IMR-90 (cell line): ENCODE measurements at regions not wholly inside any gene's neighbourhood (a gene's known extent, or its start where the extent isn't known, plus 50 kb on each side); places are given as distances from the start of the nearest gene placed in this dataset.

ENCODE experiments used
- ATAC-seq: fragments of 200-7000 bp; cut with Tn5 transposase; 2 replicates; pipeline ENCODE4 v1.9.1; 2020; ENCODE audit warnings: low read depth, mild to moderate bottlenecking, moderate library complexity
- BruUV-seq: library from RNA; stranded (reverse); fragments of 400-500 nt; replicated peaks from 2 replicates; lab custom pipeline; 2021; lab: Mats Ljungman, UMichigan
- CTCF ChIA-PET: fragments of 300-600 bp; formaldehyde crosslinking; extraction: SDS; loops from one replicate; lab custom pipeline; 2021; ENCODE audit warnings: antibody characterized with exemption; lab: Yijun Ruan, JAX
- POLR2A ChIA-PET: fragments of 300-600 bp; sonication (Branson Sonifier 250); formaldehyde crosslinking; loops from one replicate; lab custom pipeline; 2022; ENCODE audit warnings: antibody characterized with exemption; ENCODE audit not compliant: unreplicated experiment; lab: Charles Lee
- DNase-seq: peaks from one replicate; pipeline ENCODE4 v3.0.0; 2013
- H2AFZ ChIP-seq: replicated peaks from 2 replicates; pipeline ENCODE3; 2013; ENCODE audit warnings: low read length, mild to moderate bottlenecking; ENCODE audit not compliant: poor library complexity
- H2AK5ac ChIP-seq: 2 replicates; pipeline ENCODE4 v1.6.1; 2013; ENCODE audit warnings: low read depth, low read length, inconsistent platforms
- H2AK9ac ChIP-seq: replicated peaks from 2 replicates; pipeline ENCODE3; 2013; ENCODE audit warnings: mild to moderate bottlenecking, low read depth, low read length, moderate library complexity; ENCODE audit not compliant: poor library complexity
- H2BK120ac ChIP-seq: 2 replicates; pipeline ENCODE4 v1.6.1; 2013; ENCODE audit warnings: low read depth, low read length, inconsistent platforms
- H2BK15ac ChIP-seq: 3 replicates; pipeline ENCODE4 v1.6.1; 2013; ENCODE audit warnings: low read depth, low read length, inconsistent platforms
- H2BK20ac ChIP-seq: 2 replicates; pipeline ENCODE4 v1.6.1; 2013; ENCODE audit warnings: low read depth, mild to moderate bottlenecking, inconsistent platforms, low read length, moderate library complexity
- H2BK5ac ChIP-seq: 2 replicates; pipeline ENCODE4 v1.6.1; 2013; ENCODE audit warnings: mild to moderate bottlenecking, low read depth, low read length, inconsistent platforms; ENCODE audit not compliant: poor library complexity, severe bottlenecking
- H3K14ac ChIP-seq: replicated peaks from 2 replicates; pipeline ENCODE4 v1.6.1; 2013; ENCODE audit warnings: low read depth, low read length, inconsistent platforms
- H3K18ac ChIP-seq: 2 replicates; pipeline ENCODE4 v1.6.1; 2013; ENCODE audit warnings: low read depth, low read length, control low read depth
- H3K23ac ChIP-seq: 2 replicates; pipeline ENCODE4 v1.6.1; 2013; ENCODE audit warnings: low read depth, low read length, inconsistent platforms
- H3K27ac ChIP-seq: 2 replicates; pipeline ENCODE4 v1.5.1; 2013; ENCODE audit warnings: mild to moderate bottlenecking, control low read depth, low read length; ENCODE audit not compliant: insufficient read depth
- H3K27me3 ChIP-seq: 2 replicates; pipeline ENCODE4 v1.6.1; 2013; ENCODE audit warnings: low read length; ENCODE audit not compliant: control insufficient read depth, insufficient read depth
- H3K36me3 ChIP-seq: 2 replicates; pipeline ENCODE4 v1.6.1; 2013; ENCODE audit warnings: low read length, mixed read lengths; ENCODE audit not compliant: control insufficient read depth, insufficient read depth
- H3K4ac ChIP-seq: 2 replicates; pipeline ENCODE4 v1.6.1; 2013; ENCODE audit warnings: low read depth, low read length, inconsistent platforms
- H3K4me1 ChIP-seq: 2 replicates; pipeline ENCODE4 v1.6.1; 2013; ENCODE audit warnings: low read length, mixed read lengths; ENCODE audit not compliant: control insufficient read depth, insufficient read depth
- H3K4me2 ChIP-seq: 2 replicates; pipeline ENCODE4 v1.6.1; 2013; ENCODE audit warnings: low read depth, mild to moderate bottlenecking, control low read depth, low read length, moderate library complexity
- H3K4me3 ChIP-seq: 2 replicates; pipeline ENCODE4 v1.5.1; 2013; ENCODE audit warnings: low read depth, mild to moderate bottlenecking, control low read depth, low read length, moderate library complexity; ENCODE audit not compliant: insufficient read depth
- H3K56ac ChIP-seq: 2 replicates; pipeline ENCODE4 v1.6.1; 2013; ENCODE audit warnings: low read length, inconsistent platforms; ENCODE audit not compliant: insufficient read depth; ENCODE audit errors: extremely low read depth
- H3K79me1 ChIP-seq, 2 experiments: 2 replicates each; pipeline ENCODE4 v1.6.1; 2013; ENCODE audit warnings: low read length in 2 of 2, inconsistent platforms in 1 of 2, low read depth in 1 of 2
- H3K9ac ChIP-seq: 2 replicates; pipeline ENCODE4 v1.6.1; 2013; ENCODE audit warnings: low read depth, low read length, control low read depth
- H3K9me1 ChIP-seq: 2 replicates; pipeline ENCODE4 v1.6.1; 2013; ENCODE audit warnings: low read length, inconsistent platforms; ENCODE audit not compliant: insufficient read depth
- H3K9me3 ChIP-seq: 2 replicates; pipeline ENCODE4 v1.6.1; 2013; ENCODE audit warnings: low read length; ENCODE audit not compliant: control insufficient read depth, insufficient read depth
- H4K20me1 ChIP-seq: 2 replicates; pipeline ENCODE4 v1.6.1; 2013; ENCODE audit warnings: low read length, inconsistent platforms; ENCODE audit not compliant: insufficient read depth
- H4K5ac ChIP-seq: 2 replicates; pipeline ENCODE4 v1.6.1; 2013; ENCODE audit warnings: mild to moderate bottlenecking, low read depth, low read length, control low read depth
- H4K8ac ChIP-seq, 2 experiments: 2 replicates each; pipeline ENCODE4 v1.6.1; 2013; ENCODE audit warnings: low read depth in 2 of 2, low read length in 2 of 2, control low read depth in 1 of 2, inconsistent platforms in 1 of 2
- H4K91ac ChIP-seq: 2 replicates; pipeline ENCODE4 v1.6.1; 2013; ENCODE audit warnings: low read depth, low read length, inconsistent platforms; ENCODE audit not compliant: insufficient read depth
- CEBPB ChIP-seq: IDR thresholded peaks from 2 replicates; pipeline ENCODE4 v1.6.1; 2012; ENCODE audit warnings: low read depth, low read length, improper control_type of control experiment
- MXI1 ChIP-seq: IDR thresholded peaks from 2 replicates; pipeline ENCODE4 v1.6.1; 2012; ENCODE audit warnings: low read depth, mild to moderate bottlenecking, low read length, moderate library complexity, borderline replicate concordance
- NFE2L2 ChIP-seq: fragments of 150-350 bp; IDR thresholded peaks from 2 replicates; pipeline ENCODE4 v1.6.1; 2016; ENCODE audit warnings: low read depth, mild to moderate bottlenecking, low read length
- RAD21 ChIP-seq: IDR thresholded peaks from 2 replicates; pipeline ENCODE4 v1.6.1; 2012; ENCODE audit warnings: low read length, improper control_type of control experiment
- SMC3 ChIP-seq: fragments of 150-350 bp; IDR thresholded peaks from 2 replicates; pipeline ENCODE4 v1.6.1; 2016; ENCODE audit warnings: low read depth, mild to moderate bottlenecking, antibody characterized with exemption, low read length, moderate library complexity
- dilution Hi-C: fragments of 300-500 bp; cut with HindIII; formaldehyde crosslinking; loops from one replicate; pipeline ENCODE4 v1.14.3; 2018; ENCODE audit warnings: low sequenced_read_pairs; ENCODE audit not compliant: unreplicated experiment
- in situ Hi-C: fragments of 300-500 bp; cut with MboI; formaldehyde crosslinking; loops from 3 replicates; pipeline ENCODE4 v1.14.3; 2019; ENCODE audit warnings: low sequenced_read_pairs, inconsistent platforms, mixed read lengths
- intact Hi-C: fragments of 100-400 bp; cut with micrococcal nuclease; formaldehyde crosslinking; loops from 2 replicates; pipeline ENCODE4 v1.10.0; 2022

GRCh38 chr14:82116721-82117120 lies 583.1 kb upstream of the SEL1L start:
- Histone ChIP-seq H4K8ac (no peak overlapping the region), H3K36me3 (no peaks in the 10 kb centered on the region), H2BK20ac (no peak overlapping the region), H2BK5ac (no peak overlapping the region), H3K9me3 (peaks cover 8% of the 10 kb centered on the region), H3K79me1 (no peaks in the 10 kb centered on the region), H3K4ac (no peak overlapping the region), H2AFZ (no peak overlapping the region), H4K5ac (no peak overlapping the region), H2AK9ac (no peak overlapping the region), H3K9me1 (no peaks in the 10 kb centered on the region), H2BK15ac (no peak overlapping the region), H2BK120ac (no peak overlapping the region), H4K20me1 (no peaks in the 10 kb centered on the region), H3K27ac (no peak overlapping the region), H3K27me3 (no peaks in the 10 kb centered on the region), H4K91ac (no peak overlapping the region), H3K9ac (no peak overlapping the region), H3K14ac (no peak overlapping the region), H3K4me1 (no peaks in the 10 kb centered on the region), H3K4me2 (no peak overlapping the region), H2AK5ac (no peak overlapping the region), H3K4me3 (no peak overlapping the region), H3K18ac (no peak overlapping the region), H3K23ac (no peak overlapping the region), H3K56ac (no peak overlapping the region)
- TF ChIP-seq RAD21 (no peak), MXI1 (no peak), CEBPB (no peak), SMC3 (no peak), NFE2L2 (no peak)
- in situ Hi-C loops: no loop called here
- no peak for ATAC-seq
- POLR2A ChIA-PET: no interaction called here
- dilution Hi-C loops: no loop called here
- BruUV-seq: no TSS peak
- intact Hi-C loops: no loop called here
- DNase-seq: no peak
- CTCF ChIA-PET: no interaction called here
